HepG2 (cell line): ENCODE measurements at regions not wholly inside any gene's neighbourhood (a gene's known extent, or its start where the extent isn't known, plus 50 kb on each side); places are given as distances from the start of the nearest gene placed in this dataset.

Experiments used
- ATAC-seq: fragments of 200-7000 bp; cut with Tn5 transposase; 3 replicates; pipeline ENCODE4 v1.9.1; 2020; ENCODE audit warnings: mild to moderate bottlenecking, moderate library complexity
- BruUV-seq: library from RNA; stranded (reverse); fragments of 400-500 nt; replicated peaks from 2 replicates; lab custom pipeline; 2021; lab: Mats Ljungman, UMichigan
- CTCF ChIA-PET: fragments of 300-600 bp; formaldehyde crosslinking; extraction: SDS; loops from one replicate; lab custom pipeline; 2021; ENCODE audit warnings: low total read pairs, inconsistent platforms, low intra/inter-chr PET ratio; lab: Yijun Ruan, JAX
- POLR2A ChIA-PET: fragments of 350-600 bp; sonication (Branson Sonifier 250); formaldehyde crosslinking; loops from one replicate; lab custom pipeline; 2020; ENCODE audit warnings: antibody characterized with exemption, inconsistent platforms; lab: Yijun Ruan, JAX
- DNase-seq: peaks from one replicate; pipeline ENCODE4 v3.0.0-alpha.2; 2015; ENCODE audit warnings: low spot score
- FAIRE-seq: peaks from 3 replicates; lab custom pipeline; 2011; peaks lifted over from hg19 to GRCh38; lab: Jason Lieb, UNC
- H2AFZ ChIP-seq: one replicate; pipeline ENCODE4 v1.6.1; 2011; ENCODE audit warnings: low read length, inconsistent platforms
- H3K27ac ChIP-seq: fragments of 300-600 bp; 3 replicates; pipeline ENCODE4 v1.8.0; 2011; ENCODE audit warnings: mixed run types, mild to moderate bottlenecking, mixed read lengths, low read length, inconsistent platforms; ENCODE audit not compliant: insufficient read depth; ENCODE audit errors: extremely low read length
- H3K27me3 ChIP-seq, 2 experiments: fragments of 200-600 bp in 1 of 2; 2 replicates in 1 of 2; 3 replicates in 1 of 2; pipeline versions ENCODE4 v1.6.0 to v1.8.0; 2011; ENCODE audit warnings: low read length in 2 of 2, mild to moderate bottlenecking in 2 of 2, moderate library complexity in 2 of 2, inconsistent platforms in 1 of 2; ENCODE audit not compliant: insufficient read depth in 2 of 2, control insufficient read depth in 1 of 2
- H3K36me3 ChIP-seq, 2 experiments: fragments of 200-600 bp in 1 of 2; replicated peaks in 1 of 2; 2 replicates in 1 of 2; 3 replicates in 1 of 2; pipeline versions ENCODE4 v1.5.1 to v1.8.0; 2011; ENCODE audit warnings: low read length in 2 of 2, inconsistent platforms in 1 of 2; ENCODE audit not compliant: insufficient read depth in 2 of 2, control insufficient read depth in 1 of 2
- H3K4me1 ChIP-seq: 2 replicates; pipeline ENCODE4 v1.5.1; 2012; ENCODE audit warnings: low read length, inconsistent platforms; ENCODE audit not compliant: insufficient read depth
- H3K4me2 ChIP-seq: 2 replicates; pipeline ENCODE4 v1.6.0; 2011; ENCODE audit warnings: low read depth, low read length, inconsistent platforms
- H3K4me3 ChIP-seq, 3 experiments: fragments of 200-600 bp in 1 of 3; sonication (generic), shearing (Covaris generic) in 1 of 3; replicated peaks in 1 of 3; 2 replicates each; pipeline ENCODE4 v1.5.1; 2011 to 2016; ENCODE audit warnings: low read length in 3 of 3, inconsistent platforms in 2 of 3, low read depth in 2 of 3, mild to moderate bottlenecking in 2 of 3, control low read depth in 1 of 3, mixed read lengths in 1 of 3; ENCODE audit not compliant: insufficient read depth in 1 of 3
- H3K79me2 ChIP-seq: one replicate; pipeline ENCODE4 v1.6.1; 2011; ENCODE audit warnings: low read length, inconsistent platforms; ENCODE audit not compliant: insufficient read depth
- H3K9ac ChIP-seq: 2 replicates; pipeline ENCODE4 v1.6.0; 2011; ENCODE audit warnings: mild to moderate bottlenecking, low read depth, low read length, inconsistent platforms; ENCODE audit not compliant: insufficient read depth
- H3K9me3 ChIP-seq: 2 replicates; pipeline ENCODE4 v1.5.1; 2012; ENCODE audit warnings: mild to moderate bottlenecking, low read length
- H4K20me1 ChIP-seq: 2 replicates; pipeline ENCODE4 v1.6.0; 2011; ENCODE audit warnings: inconsistent platforms, mild to moderate bottlenecking, low read length, moderate library complexity; ENCODE audit not compliant: insufficient read depth
- BCLAF1 ChIP-seq: fragments of 450-650 bp; IDR thresholded peaks from 2 replicates; pipeline ENCODE4 v1.6.1; 2017; ENCODE audit warnings: mild to moderate bottlenecking
- CC2D1A ChIP-seq: sonication (generic); formaldehyde crosslinking; IDR thresholded peaks from 2 replicates; pipeline ENCODE4 v1.8.1; 2023; ENCODE audit warnings: mild to moderate bottlenecking, missing genetic modification reagents
- ELF3 ChIP-seq: IDR thresholded peaks from 2 replicates; pipeline ENCODE4 v1.6.1; 2016; ENCODE audit warnings: missing genetic modification reagents, missing compliant biosample characterization
- FOXA1 ChIP-seq, 2 experiments: fragments of 450-650 bp in 1 of 2; sonication (generic) in 1 of 2; formaldehyde crosslinking in 1 of 2; IDR thresholded peaks; 2 replicates each; pipeline versions ENCODE4 v1.4.0 to v1.6.1; 2016 to 2020; ENCODE audit warnings: missing genetic modification reagents in 1 of 2
- GTF2F1 ChIP-seq: fragments of 150-350 bp; IDR thresholded peaks from 2 replicates; pipeline ENCODE4 v1.6.1; 2014; ENCODE audit warnings: low read length
- SATB2 ChIP-seq: sonication (generic); formaldehyde crosslinking; IDR thresholded peaks from 2 replicates; pipeline ENCODE4 v1.5.0; 2020; ENCODE audit warnings: missing genetic modification reagents
- ZFP62 ChIP-seq: sonication (generic); formaldehyde crosslinking; IDR thresholded peaks from 2 replicates; pipeline ENCODE4 v1.4.0; 2020; ENCODE audit warnings: missing genetic modification reagents
- ZNF143 ChIP-seq: sonication (generic); formaldehyde crosslinking; IDR thresholded peaks from 2 replicates; pipeline ENCODE4 v1.4.0; 2020; ENCODE audit warnings: missing genetic modification reagents
- ZNF382 ChIP-seq: sonication (generic); formaldehyde crosslinking; IDR thresholded peaks from 2 replicates; pipeline ENCODE4 v1.5.0; 2020; ENCODE audit warnings: missing genetic modification reagents, mild to moderate bottlenecking, borderline replicate concordance
- ZNF530 ChIP-seq: sonication (generic); formaldehyde crosslinking; IDR thresholded peaks from 2 replicates; pipeline ENCODE4 v1.5.0; 2020; ENCODE audit warnings: low read depth, mild to moderate bottlenecking, missing genetic modification reagents
- ZNF747 ChIP-seq: sonication (generic); formaldehyde crosslinking; IDR thresholded peaks from 2 replicates; pipeline ENCODE4 v1.8.1; 2023; ENCODE audit warnings: missing genetic modification reagents, mild to moderate bottlenecking, borderline replicate concordance
- ZNF773 ChIP-seq: sonication (generic); formaldehyde crosslinking; IDR thresholded peaks from 2 replicates; pipeline ENCODE4 v1.4.0; 2020; ENCODE audit warnings: missing genetic modification reagents, borderline replicate concordance
- WGBS: methylation state at CpG from one replicate; pipeline ENCODE4 v1.1.6; 2017; ENCODE audit warnings: low lambda C conversion rate; 5-methylcytosine and 5-hydroxymethylcytosine counted together
- in situ Hi-C: cut with HindIII; loops from 2 replicates; pipeline ENCODE4 v1.10.0; 2017; ENCODE audit warnings: low pct_unique_long_range_greater_than_20kb; ENCODE audit not compliant: extremely low pct_ligation_motif_present
- intact Hi-C: fragments of 100-400 bp; cut with micrococcal nuclease; formaldehyde crosslinking; loops from one replicate; pipeline ENCODE4 v1.10.0; 2022; ENCODE audit not compliant: unreplicated experiment
- TF ChIP-seq, protein P1 (sequence below): sonication (generic); formaldehyde crosslinking; IDR thresholded peaks from 2 replicates; pipeline ENCODE4 v1.8.1; 2023; ENCODE audit warnings: mild to moderate bottlenecking, moderate library complexity, missing genetic modification reagents
- TF ChIP-seq, protein P2 (sequence below): sonication (generic); formaldehyde crosslinking; IDR thresholded peaks from 2 replicates; pipeline ENCODE4 v1.9.0; 2021; ENCODE audit warnings: missing genetic modification reagents, borderline replicate concordance

- no peak for TF ChIP-seq GTF2F1
- TF ChIP-seq, protein P1, sequence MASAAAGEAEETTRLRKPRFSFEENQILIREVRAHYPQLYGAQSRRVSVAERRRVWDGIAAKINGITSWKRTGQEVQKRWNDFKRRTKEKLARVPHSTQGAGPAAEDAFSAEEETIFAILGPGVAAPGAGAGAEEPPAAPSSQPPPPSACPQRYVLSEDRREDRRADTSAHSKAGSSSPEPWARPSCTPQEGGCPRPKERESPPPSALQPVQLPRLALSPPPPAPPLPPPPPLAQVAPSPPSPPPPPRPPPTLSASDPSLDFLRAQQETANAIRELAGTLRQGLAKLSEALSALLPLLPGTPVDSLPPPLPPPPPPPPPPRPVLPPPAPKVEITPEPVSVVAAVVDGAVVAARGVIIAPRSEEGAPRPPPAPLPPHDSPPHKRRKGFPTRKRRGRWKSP (CRISPR knock-in tag) = no peak
- TF ChIP-seq SATB2 (CRISPR knock-in tag) = no peak
These were observed 208.4 kb upstream of the CD96 start (continued) for GRCh38 chr3:111333642-111334041.

- no peak overlapping the region for H3K9ac ChIP-seq
- no peaks in the 10 kb centered on the region for H3K79me2 ChIP-seq
- DNase-seq = no peak
- no TSS peak for BruUV-seq
- ChIA-PET CTCF (no interaction called here), POLR2A (no interaction called here)
- 61% methylated on average over 2 of the region's 2 CpGs for WGBS
- intact Hi-C loops = loop anchor here (5.0 kb wide), 1 partner anchor 253 kb away; no protein-coding TSS in a partner anchor
- peaks cover 22% of the 10 kb centered on the region for H3K4me1 ChIP-seq
- no peaks in the 10 kb centered on the region for H3K9me3 ChIP-seq
- FAIRE-seq = no peak
- no peak overlapping the region for H3K4me3 ChIP-seq
- ATAC-seq = no peak
- in situ Hi-C loops = loop anchor here (10.0 kb wide), 1 partner anchor 321 kb away; no protein-coding TSS in a partner anchor
- H4K20me1 ChIP-seq = no peaks in the 10 kb centered on the region
- no peak overlapping the region for H3K27ac ChIP-seq
- no peak overlapping the region for H3K4me2 ChIP-seq
- H3K36me3 ChIP-seq = no peaks in the 10 kb centered on the region
- no peak overlapping the region for H2AFZ ChIP-seq
- no peaks in the 10 kb centered on the region for H3K27me3 ChIP-seq
- no peak for TF ChIP-seq ZFP62 (CRISPR knock-in tag)
- no peak for TF ChIP-seq ELF3 (CRISPR knock-in tag)
- TF ChIP-seq, protein P2, sequence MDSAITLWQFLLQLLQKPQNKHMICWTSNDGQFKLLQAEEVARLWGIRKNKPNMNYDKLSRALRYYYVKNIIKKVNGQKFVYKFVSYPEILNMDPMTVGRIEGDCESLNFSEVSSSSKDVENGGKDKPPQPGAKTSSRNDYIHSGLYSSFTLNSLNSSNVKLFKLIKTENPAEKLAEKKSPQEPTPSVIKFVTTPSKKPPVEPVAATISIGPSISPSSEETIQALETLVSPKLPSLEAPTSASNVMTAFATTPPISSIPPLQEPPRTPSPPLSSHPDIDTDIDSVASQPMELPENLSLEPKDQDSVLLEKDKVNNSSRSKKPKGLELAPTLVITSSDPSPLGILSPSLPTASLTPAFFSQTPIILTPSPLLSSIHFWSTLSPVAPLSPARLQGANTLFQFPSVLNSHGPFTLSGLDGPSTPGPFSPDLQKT (CRISPR knock-in tag) = no peak
- TF ChIP-seq ZNF747 (CRISPR knock-in tag) = no peak
- TF ChIP-seq ZNF382 (CRISPR knock-in tag) = no peak
- TF ChIP-seq ZNF530 (CRISPR knock-in tag) = no peak
- no peak for TF ChIP-seq CC2D1A (CRISPR knock-in tag)
- no peak for TF ChIP-seq ZNF773
- TF ChIP-seq FOXA1 (IDR thresholded peaks at IDR 0.05) = no peak
- TF ChIP-seq FOXA1 (CRISPR knock-in tag; IDR thresholded peaks at IDR 0.05) = no peak
- TF ChIP-seq ZNF143 (CRISPR knock-in tag) = no peak
- no peak for TF ChIP-seq BCLAF1
These were observed 206.3 kb upstream of the CD96 start for GRCh38 chr3:111335512-111336303.
